ENCODE measurements at regions not wholly inside any gene's neighbourhood (a gene's known extent, or its start where the extent isn't known, plus 50 kb on each side); places are given as distances from the start of the nearest gene placed in this dataset.

GRCh38 chr4:64001229-64001898 is 407.9 kb downstream of the TECRL start:
- TF ChIP-seq CTCF (IDR thresholded peaks at IDR 0.05; ENCODE audit: poor library complexity) (no peak), EZH2 (IDR thresholded peaks at IDR 0.05; ENCODE audit: borderline replicate concordance) (no peak)
